Glomerular visceral epithelial cell (primary cell): ENCODE measurements at regions not wholly inside any gene's neighbourhood (a gene's known extent, or its start where the extent isn't known, plus 50 kb on each side); places are given as distances from the start of the nearest gene placed in this dataset.

Experiments
- DNase-seq: peaks from one replicate; pipeline ENCODE4 v3.0.0-alpha.2; 2016; ENCODE audit errors: extremely low spot score

GRCh38 chrX:42096265-42096920, 173.0 kb upstream of the CASK start:
- peak; percentile 92 for DNase-seq

DNA sequence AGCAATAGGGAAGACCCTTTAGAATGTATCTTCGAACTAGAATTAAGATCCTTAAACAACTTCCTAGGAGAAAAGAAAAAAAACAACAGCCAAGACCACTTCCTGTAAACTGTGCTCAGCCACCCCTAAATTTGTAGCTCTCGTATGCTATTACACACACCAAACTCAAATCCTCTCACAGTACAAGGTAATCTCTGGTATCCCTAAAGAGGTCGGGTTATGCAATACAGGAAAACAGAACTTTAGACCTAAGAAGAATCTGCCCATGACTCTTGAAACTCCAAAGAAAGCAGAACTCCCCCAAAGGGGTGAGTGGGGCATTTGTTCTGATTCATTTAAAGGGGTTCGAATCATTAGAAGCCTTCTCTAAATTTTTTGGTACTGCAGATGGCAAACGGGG, 170.9 kb upstream of the CASK start:
- peak; percentile 58 for DNase-seq

- DNase-seq: peak; percentile 76
Observed at GRCh38 chrX:42093756-42094155, 170.4 kb upstream of the CASK start.

- no peak for DNase-seq
Observed at GRCh38 chrX:42090395-42090794, 167.0 kb upstream of the CASK start.

DNA sequence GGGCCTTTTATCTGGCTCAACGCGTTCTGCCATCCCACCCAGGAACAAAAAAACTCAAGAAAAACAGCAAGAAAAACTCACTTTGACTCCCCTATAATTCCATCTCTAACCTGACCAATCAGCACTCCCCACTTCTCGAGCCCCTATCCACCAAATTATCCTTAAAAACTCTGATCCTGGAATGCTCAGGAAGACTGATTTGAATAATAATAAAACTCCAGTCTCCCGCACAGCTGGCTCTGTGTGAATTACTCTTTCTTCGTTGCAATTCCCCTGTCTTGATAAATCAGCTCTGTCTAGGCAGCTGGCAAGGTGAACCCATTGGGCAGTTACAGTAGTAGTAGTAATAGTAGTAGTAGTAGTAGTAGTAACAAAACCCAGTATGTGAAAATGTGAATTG, 165.7 kb upstream of the CASK start:
- no peak for DNase-seq

DNA sequence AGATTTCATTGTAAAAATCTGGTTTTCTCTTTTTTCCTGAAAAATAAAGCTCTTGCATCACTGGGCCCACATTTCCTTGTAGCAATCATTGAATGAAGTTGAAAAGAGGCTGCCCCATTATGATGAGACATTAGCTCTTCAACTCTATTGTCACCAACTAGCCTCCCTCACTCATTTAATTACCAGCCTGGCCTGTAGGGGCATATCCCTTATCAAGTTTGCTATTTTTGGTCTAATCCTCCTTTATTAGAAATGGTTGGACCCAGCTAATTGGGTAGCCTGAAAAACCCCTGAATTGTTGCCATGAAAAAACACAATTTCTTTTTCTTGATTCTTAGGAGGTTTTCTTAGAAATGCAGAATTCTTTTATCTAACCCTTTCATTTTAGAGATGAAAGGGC, 164.6 kb upstream of the CASK start:
- DNase-seq: no peak

- peak; percentile 33 for DNase-seq
Observed at GRCh38 chrX:42085836-42086235, 162.5 kb upstream of the CASK start.

DNA sequence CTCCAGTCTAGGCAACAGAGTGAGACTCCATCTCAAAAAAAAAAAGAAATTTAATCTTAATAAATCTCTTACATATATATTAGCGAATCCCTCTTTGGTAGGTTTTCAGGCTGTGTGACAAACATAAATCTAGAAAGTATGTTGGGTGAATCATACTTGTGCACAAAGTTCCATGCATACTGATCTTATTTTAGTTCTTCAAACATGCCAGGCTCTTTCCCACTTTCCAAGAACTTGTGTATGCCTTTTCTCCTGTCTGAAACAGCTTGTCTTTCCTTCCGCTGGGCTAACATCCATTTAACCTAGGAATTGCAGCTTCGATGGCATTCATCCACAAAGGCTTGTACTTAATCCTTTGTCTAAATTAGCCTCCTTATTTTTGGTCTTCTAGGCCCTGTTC, 156.6 kb upstream of the CASK start:
- DNase-seq: no peak

DNA sequence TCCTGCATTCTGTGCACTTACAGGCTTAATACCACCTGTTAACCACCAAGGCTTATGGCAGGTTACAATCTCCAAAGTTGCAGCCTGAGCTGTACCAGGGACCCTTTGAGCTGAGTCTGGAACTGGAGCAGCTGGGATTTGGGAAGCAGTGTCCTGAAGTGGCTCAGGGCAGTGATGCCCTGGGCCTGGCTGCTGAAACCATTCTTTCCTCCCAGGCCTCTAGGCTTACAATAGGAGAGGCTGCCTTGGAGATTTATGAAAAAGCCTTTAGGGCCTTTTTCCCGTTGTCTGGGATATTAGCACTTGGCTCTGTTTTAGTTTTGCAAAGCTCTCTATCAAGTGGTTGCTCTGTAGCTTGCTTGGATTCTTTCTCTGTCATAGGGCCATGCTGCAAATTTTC, 154.3 kb upstream of the CASK start:
- DNase-seq: no peak

GRCh38 chrX:42075032-42075431, 151.7 kb upstream of the CASK start:
- DNase-seq: no peak

DNA sequence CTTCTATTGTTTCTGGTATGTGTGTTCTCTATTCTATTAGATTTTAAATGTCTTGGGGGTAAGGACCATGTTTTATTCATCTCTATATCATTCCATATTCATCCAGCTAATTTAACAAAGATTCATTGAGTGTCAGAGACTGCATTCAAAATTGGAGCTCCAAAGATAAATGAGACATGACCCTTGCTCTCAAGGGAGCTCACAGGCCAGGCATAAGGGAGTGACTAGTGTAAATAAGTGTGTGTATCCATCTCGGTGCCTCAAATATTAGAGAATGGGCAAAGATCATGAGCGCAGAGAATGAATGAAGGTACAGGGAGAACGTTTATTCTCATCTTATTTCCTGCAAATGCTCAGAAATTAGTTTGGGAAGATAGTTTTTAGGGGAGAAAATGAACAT, 150.1 kb upstream of the CASK start:
- DNase-seq: no peak

GRCh38 chrX:42070866-42071265, 147.5 kb upstream of the CASK start:
- no peak for DNase-seq

DNA sequence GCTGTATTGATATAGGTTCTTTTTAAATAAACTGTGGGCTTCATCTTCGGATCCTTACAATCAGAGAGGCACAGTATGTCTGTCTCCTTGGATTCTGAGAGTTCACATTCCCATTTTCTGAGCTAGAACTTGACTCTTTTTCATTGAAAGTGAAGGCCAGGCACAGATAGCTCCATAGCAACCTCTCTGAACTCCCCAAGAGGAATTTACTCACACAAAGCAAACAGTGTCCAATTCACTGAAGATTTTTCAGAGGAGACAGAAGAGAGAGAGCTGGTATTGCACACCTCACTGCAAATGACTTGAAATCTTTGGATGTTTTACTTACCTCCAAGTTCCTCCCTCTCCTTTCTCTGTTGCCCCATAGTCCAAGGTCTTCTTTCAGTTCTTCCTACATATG, 130.9 kb upstream of the CASK start:
- no peak for DNase-seq

- DNase-seq: peak; percentile 0
Observed at GRCh38 chrX:42050345-42050744, 127.0 kb upstream of the CASK start.

GRCh38 chrX:42047886-42048285, 124.5 kb upstream of the CASK start:
- DNase-seq: no peak

DNA sequence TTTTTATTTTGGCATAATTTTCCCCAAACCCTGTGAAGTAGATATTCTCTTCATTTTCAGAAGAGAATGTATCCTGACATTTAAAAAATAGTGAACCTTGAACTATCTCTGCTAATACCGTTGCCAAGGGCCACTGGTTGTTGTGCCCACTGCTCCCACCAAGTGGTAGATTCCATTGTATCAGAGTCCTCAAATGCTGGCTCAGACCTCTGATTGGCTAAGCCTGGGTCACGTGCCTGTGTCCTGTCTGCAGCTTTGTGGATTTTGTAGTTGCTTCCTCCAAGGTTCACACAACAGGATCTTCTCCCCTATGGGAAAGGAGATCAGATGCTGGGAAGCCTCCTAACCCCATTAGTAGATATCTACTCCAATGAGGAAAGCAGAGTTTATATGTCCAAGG, 104.8 kb upstream of the CASK start:
- DNase-seq: no peak

- no peak for DNase-seq
Observed at GRCh38 chrX:42027367-42028000, 104.1 kb upstream of the CASK start.

- no peak for DNase-seq
Observed at GRCh38 chrX:42025861-42026260, 102.5 kb upstream of the CASK start.

DNA sequence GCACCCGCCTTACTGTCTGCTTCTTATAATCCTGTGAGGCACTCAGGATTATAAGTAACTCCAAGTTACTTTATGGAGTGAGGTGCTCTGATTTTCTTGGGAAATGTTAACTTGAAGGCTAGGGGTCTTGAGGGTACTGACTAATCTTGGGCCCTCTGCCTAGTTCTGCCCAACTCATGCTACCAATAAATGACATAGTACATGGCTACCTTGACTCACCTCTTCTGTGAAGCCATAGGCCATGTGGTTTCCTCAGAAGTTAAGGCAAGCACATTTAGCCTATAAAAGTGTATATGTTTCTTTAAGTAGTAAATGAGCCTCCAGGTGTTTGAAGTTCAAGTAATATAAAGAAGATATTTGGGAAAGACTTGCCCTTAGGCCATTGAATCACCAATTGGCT, 99.8 kb upstream of the CASK start:
- DNase-seq: no peak

DNA sequence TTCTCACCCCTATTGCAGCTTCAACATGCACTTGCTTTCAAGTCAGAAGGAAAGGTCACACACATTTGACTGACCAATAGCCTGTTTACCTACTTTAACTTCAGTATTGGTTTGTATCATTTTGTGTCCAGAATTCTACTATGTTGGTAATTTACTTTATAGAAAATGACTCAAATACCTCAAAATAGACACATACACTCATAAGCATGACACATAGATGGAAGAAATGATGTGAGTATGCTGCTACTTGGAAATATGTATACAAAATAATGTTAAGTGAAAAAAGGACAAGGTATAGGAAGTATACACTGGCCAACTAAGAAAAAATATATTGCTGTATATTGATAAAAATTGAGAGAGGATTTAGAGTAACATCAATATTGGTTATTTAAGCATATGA, 98.8 kb upstream of the CASK start:
- DNase-seq: no peak

DNA sequence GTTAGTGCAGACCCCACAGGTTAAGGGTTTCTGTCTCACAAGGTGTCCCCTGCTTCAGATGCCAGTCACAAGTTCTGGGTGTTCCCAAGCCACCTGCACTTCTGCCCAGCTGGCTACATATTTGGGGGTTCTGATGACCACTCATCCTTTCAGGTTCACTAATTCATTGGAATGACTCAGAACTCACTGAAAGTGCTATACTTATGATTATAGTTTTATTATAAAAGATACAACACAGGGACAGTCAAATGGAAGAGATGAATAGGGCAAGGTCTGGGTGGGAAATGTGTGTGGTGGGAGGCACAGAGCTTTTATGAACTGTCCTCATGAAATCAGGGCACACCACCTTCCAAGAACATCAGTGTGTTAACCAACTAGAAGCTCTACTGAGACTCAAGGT, 97.7 kb upstream of the CASK start:
- peak; percentile 0 for DNase-seq

GRCh38 chrX:42020225-42020624, 96.9 kb upstream of the CASK start:
- no peak for DNase-seq

DNA sequence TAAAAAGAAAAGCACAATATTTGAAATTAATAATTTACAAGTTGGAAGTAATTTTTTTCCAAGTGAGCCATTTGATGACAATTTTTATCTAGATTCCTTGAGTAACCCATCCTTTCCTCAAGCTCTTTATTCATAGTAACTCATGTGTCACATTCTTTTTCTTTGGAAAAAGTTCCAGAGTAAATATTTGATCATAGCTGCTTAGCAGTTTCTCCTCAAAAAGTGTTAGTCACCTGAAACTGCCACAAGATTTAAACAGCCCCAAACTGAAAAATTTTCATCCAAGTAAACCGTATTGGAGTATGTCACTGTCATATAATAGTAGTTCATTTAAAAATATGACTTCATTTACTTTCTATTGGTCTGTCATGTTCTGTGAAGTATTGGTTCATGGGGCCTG, 94.6 kb upstream of the CASK start:
- no peak for DNase-seq

GRCh38 chrX:42000836-42001235, 77.5 kb upstream of the CASK start:
- no peak for DNase-seq
